Heart right ventricle (tissue), 16 donors: ENCODE measurements at regions not wholly inside any gene's neighbourhood (a gene's known extent, or its start where the extent isn't known, plus 50 kb on each side); places are given as distances from the start of the nearest gene placed in this dataset.
A peak's percentile ranks its signal among the peaks of the same experiment; 100 is the strongest.

ENCODE experiments used
- ATAC-seq, 8 donors: fragments of 200-7000 bp; cut with Tn5 transposase; one replicate each; pipeline ENCODE4 v1.9.1; 2020; ENCODE audit warnings: mild to moderate bottlenecking in 8 of 8, moderate library complexity in 8 of 8, moderate number of reproducible peaks in 1 of 8
- DNase-seq, 2 donors: peaks; one replicate each; pipeline ENCODE4 v3.0.0-alpha.2; 2020
- H3K27ac ChIP-seq, 10 donors: fragments of 200-600 bp; sonication (generic) in 2 of 10; one replicate each; pipeline versions ENCODE4 v1.5.0 to v1.8.0; 2020 to 2022; ENCODE audit warnings: mild to moderate bottlenecking in 3 of 10
- H3K27me3 ChIP-seq, 7 donors: fragments of 200-600 bp; one replicate each; pipeline ENCODE4 v1.8.0; 2021 to 2022; ENCODE audit warnings: mild to moderate bottlenecking in 2 of 7
- H3K36me3 ChIP-seq, 9 donors: fragments of 200-600 bp; sonication (generic) in 1 of 9; one replicate each; pipeline versions ENCODE4 v1.5.0 to v1.8.0; 2020 to 2022; ENCODE audit warnings: mild to moderate bottlenecking in 2 of 9
- H3K4me1 ChIP-seq, 9 donors: fragments of 200-600 bp; sonication (generic) in 1 of 9; one replicate each; pipeline versions ENCODE4 v1.5.0 to v1.8.0; 2020 to 2022; ENCODE audit warnings: mild to moderate bottlenecking in 4 of 9
- H3K4me3 ChIP-seq, 10 donors: fragments of 200-600 bp; sonication (generic) in 2 of 10; one replicate each; pipeline versions ENCODE4 v1.5.0 to v1.8.0; 2020 to 2022; ENCODE audit warnings: mild to moderate bottlenecking in 7 of 10, moderate library complexity in 2 of 10
- H3K9me3 ChIP-seq, 11 donors: fragments of 200-600 bp in 10 of 11; sonication (generic) in 2 of 11; one replicate each; pipeline versions ENCODE4 v1.5.0 to v1.8.0; 2013 to 2022; ENCODE audit warnings: mild to moderate bottlenecking in 2 of 11, control low read depth in 1 of 11, moderate library complexity in 1 of 11
- WGBS, 2 donors: extraction: QIAGEN DNeasy Blood & Tissue Kit; methylation state at CpG; one replicate each; pipeline ENCODE4 v1.1.7; 2013; ENCODE audit warnings: inconsistent platforms in 1 of 2; 5-methylcytosine and 5-hydroxymethylcytosine counted together
- intact Hi-C, 10 donors: fragments of 100-400 bp; cut with DNase I; formaldehyde crosslinking; loops; one replicate each; pipeline versions ENCODE4 v1.11.1 to v1.14.2; 2022
- TF ChIP-seq, protein P1 (sequence below), 9 donors: fragments of 200-600 bp; sonication (generic) in 2 of 9; IDR thresholded peaks; one replicate each; pipeline versions ENCODE4 v1.5.0 to v1.8.0; 2021 to 2022; ENCODE audit warnings: antibody characterized with exemption in 9 of 9, mild to moderate bottlenecking in 5 of 9, moderate library complexity in 1 of 9
- donor health status: Arrhythmogenic right ventricular cardiomyopathy.
- donor health status: ischemic (EF 13 %, LVEDD 7.1; RV severe dilation, severe dysfunction).
- donor health status: healthy with polysubstance abuse.
- donor health status: DM: no; HTN: yes; CAD: no.
- donor health status: DM: no; HTN: no; CAD: no.
- donor health status: ischemic (EF 25% LVEDD 6.9; RV normal size, moderate dysfunction).
- donor health status: ischemic (EF 25% LVEDD 5.7; RV mildly dilated, moderate dysfunction).
- donor health status: healthy.
- donor health status: DM: yes; HTN: yes; CAD: no.
- donor health status: Ischemic cardiomyopathy.
- donor health status: ischemic (EF 35%, LVEDD 5.7; RV mildly dilated, moderate dysfunction).
- donor health status: nonischemic (EF 11% LVEDD 7.7; RV severe dilation, severe dysfunction).
- donor health status: DM: yes; HTN: yes; CAD: no.
- donor health status: PGD.
- donor health status: ischemic (EF 29% LVEDD 5.4; RV normal size, mild dysfunction).
- donor health status: nonischemic (EF 23%, LVEDD 6.1; RV moderate dilation, normal function).

DNA sequence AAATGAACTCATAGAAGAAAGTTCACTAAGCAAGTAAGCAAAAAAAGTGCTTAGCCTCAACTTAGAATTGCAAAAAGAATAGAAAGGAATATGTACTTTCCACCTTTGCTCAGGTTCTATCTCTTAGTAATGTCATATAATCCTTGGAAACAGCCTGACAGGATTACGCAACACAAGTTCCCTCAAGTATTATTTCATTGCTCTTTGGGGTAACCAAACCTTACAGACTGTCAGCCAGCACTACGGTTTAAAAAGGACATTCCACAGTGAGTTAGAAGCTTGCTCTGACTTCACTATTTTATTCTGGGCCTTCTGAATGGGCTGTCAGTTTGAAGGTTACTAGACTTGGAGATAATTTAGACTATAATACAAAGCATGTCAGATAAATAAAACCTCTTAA lies 264.0 kb downstream of the ATXN7L3B start:
- H3K36me3 ChIP-seq, result no peaks in the 10 kb centered on the region
- H3K4me3 ChIP-seq, result no peak overlapping the region
- no peaks in the 10 kb centered on the region for H3K4me1 ChIP-seq
- H3K27me3 ChIP-seq, result no peaks in the 10 kb centered on the region
- H3K9me3 ChIP-seq, result no peaks in the 10 kb centered on the region
- TF ChIP-seq, protein P1, sequence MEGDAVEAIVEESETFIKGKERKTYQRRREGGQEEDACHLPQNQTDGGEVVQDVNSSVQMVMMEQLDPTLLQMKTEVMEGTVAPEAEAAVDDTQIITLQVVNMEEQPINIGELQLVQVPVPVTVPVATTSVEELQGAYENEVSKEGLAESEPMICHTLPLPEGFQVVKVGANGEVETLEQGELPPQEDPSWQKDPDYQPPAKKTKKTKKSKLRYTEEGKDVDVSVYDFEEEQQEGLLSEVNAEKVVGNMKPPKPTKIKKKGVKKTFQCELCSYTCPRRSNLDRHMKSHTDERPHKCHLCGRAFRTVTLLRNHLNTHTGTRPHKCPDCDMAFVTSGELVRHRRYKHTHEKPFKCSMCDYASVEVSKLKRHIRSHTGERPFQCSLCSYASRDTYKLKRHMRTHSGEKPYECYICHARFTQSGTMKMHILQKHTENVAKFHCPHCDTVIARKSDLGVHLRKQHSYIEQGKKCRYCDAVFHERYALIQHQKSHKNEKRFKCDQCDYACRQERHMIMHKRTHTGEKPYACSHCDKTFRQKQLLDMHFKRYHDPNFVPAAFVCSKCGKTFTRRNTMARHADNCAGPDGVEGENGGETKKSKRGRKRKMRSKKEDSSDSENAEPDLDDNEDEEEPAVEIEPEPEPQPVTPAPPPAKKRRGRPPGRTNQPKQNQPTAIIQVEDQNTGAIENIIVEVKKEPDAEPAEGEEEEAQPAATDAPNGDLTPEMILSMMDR (IDR thresholded peaks at IDR 0.05), result no peak
- H3K27ac ChIP-seq, result no peak overlapping the region
- intact Hi-C loops, result no loop called here
- DNase-seq (no peak), ATAC-seq (no peak)
- WGBS, 2 donors, result 62% methylated on average over 2 of the region's 2 CpGs

DNA sequence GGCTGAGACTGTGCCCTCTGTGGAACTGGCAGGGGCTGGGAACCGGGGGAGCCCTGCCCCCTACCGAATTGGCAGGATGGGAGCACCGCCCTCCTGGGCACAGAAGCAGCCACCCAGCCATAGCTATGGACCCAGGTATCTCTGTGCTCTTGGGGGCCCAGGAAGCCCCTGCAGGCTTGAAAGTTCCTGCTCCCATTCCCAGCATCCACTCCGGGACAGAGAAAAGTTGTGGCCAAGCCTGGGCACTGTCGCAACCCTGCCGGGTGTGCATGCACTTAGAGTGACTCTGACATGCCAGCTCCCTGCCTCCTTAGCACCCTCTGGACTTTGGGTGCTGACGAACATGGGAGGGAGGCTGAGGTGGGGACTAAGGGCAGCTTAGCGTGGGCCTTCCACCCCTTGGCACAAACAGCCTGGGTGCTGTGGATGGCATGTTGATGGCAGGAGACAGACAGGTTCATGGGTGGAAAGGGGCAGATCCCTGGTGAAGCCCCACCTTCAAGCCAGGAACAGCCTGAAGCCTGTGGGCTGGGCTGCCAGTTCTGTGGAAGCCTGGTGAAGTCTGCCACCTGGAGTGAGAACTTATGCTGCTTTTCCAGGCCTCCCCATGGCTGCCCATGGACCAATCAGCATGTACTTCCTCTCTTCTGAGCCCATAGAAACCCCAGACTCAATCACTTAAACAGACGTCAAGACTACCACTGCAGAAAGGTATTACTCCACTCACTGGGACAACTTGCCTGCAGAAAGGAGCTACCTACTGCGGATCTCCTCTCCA lies 279.0 kb downstream of the ATXN7L3B start:
- ATAC-seq (no peak), DNase-seq (no peak)
- TF ChIP-seq, protein P1 (IDR thresholded peaks at IDR 0.05), result no peak

GRCh38 chr12:74817499-74817898 lies 279.9 kb downstream of the ATXN7L3B start:
- DNase-seq, result no peak
- ATAC-seq, result peak in 1 of 8 donors; percentile 9

More for the DNA sequence above, 279.0 kb downstream of the ATXN7L3B start:
- Histone ChIP-seq H3K9me3 (peaks cover 0 to 18% (median 0%) of the 10 kb centered on the region in 11 donors), H3K4me3 (no peak overlapping the region), H3K27me3 (no peaks in the 10 kb centered on the region), H3K36me3 (no peaks in the 10 kb centered on the region), H3K27ac (no peak overlapping the region), H3K4me1 (no peaks in the 10 kb centered on the region)
- intact Hi-C loops, result no loop called here
- 84 to 88% methylated on average over 10 of the region's 10 CpGs for WGBS, 2 donors

GRCh38 chr12:74818412-74818811 lies 280.8 kb downstream of the ATXN7L3B start:
- Histone ChIP-seq H3K9me3 (peaks cover 0 to 18% (median 0%) of the 10 kb centered on the region in 11 donors), H3K36me3 (no peaks in the 10 kb centered on the region), H3K4me1 (no peaks in the 10 kb centered on the region), H3K27ac (no peak overlapping the region), H3K27me3 (no peaks in the 10 kb centered on the region), H3K4me3 (no peak overlapping the region)
- intact Hi-C loops, result no loop called here
- 74 to 86% methylated on average over 2 of the region's 2 CpGs for WGBS, 2 donors
- no peak for ATAC-seq
- no peak for DNase-seq
- TF ChIP-seq, protein P1 (IDR thresholded peaks at IDR 0.05), result no peak

More at GRCh38 chr12:74817499-74817898, 279.9 kb downstream of the ATXN7L3B start:
- H3K9me3 ChIP-seq, result peaks cover 0 to 18% (median 0%) of the 10 kb centered on the region in 11 donors
- H3K27me3 ChIP-seq, result no peaks in the 10 kb centered on the region
- WGBS, 2 donors, result 92 to 97% methylated on average over 3 of the region's 3 CpGs
- intact Hi-C loops, result no loop called here
- no peak overlapping the region for H3K27ac ChIP-seq
- no peak overlapping the region for H3K4me3 ChIP-seq
- TF ChIP-seq, protein P1 (IDR thresholded peaks at IDR 0.05), result no peak
- no peaks in the 10 kb centered on the region for H3K4me1 ChIP-seq
- no peaks in the 10 kb centered on the region for H3K36me3 ChIP-seq
